ENCODE measurements at regions not wholly inside any gene's neighbourhood (a gene's known extent, or its start where the extent isn't known, plus 50 kb on each side); places are given as distances from the start of the nearest gene placed in this dataset.

DNA sequence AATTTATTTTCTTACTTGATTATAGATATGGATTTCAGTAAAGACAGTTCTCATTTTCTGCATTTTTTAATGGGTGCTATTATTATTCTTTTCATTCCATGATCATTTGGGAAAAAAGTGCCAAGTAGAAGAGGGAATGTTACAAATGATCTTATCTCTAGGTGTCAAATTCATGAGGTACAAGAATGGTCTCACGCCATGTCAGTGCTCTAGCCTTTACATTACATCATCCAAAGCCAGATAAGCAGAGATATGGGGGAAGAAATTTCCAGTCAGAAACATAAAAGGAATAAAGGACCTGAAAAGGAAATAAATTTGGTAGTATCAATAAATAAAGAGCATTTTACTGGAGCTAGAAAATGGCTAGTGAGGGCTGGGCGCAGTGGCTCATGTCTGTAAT lies 1544.2 kb upstream of the CDH6 start:
- no peak for TF ChIP-seq EP300 (IDR thresholded peaks at IDR 0.05; ENCODE audit: borderline replicate concordance)
- no peak for TF ChIP-seq TAF1 (IDR thresholded peaks at IDR 0.05; ENCODE audit: low read depth)
- no peak for TF ChIP-seq CEBPB (IDR thresholded peaks at IDR 0.05)
- TF ChIP-seq YY1 (IDR thresholded peaks at IDR 0.05; ENCODE audit: low read depth), result no peak
- no peak for TF ChIP-seq FOXM1 (IDR thresholded peaks at IDR 0.05; ENCODE audit: borderline replicate concordance, low read depth)
- no peak for TF ChIP-seq RAD21 (IDR thresholded peaks at IDR 0.05; ENCODE audit: low read depth)
- TF ChIP-seq, protein P1, sequence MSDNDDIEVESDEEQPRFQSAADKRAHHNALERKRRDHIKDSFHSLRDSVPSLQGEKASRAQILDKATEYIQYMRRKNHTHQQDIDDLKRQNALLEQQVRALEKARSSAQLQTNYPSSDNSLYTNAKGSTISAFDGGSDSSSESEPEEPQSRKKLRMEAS (IDR thresholded peaks at IDR 0.05), result no peak
- no peak for TF ChIP-seq EGR1 (IDR thresholded peaks at IDR 0.05)

DNA sequence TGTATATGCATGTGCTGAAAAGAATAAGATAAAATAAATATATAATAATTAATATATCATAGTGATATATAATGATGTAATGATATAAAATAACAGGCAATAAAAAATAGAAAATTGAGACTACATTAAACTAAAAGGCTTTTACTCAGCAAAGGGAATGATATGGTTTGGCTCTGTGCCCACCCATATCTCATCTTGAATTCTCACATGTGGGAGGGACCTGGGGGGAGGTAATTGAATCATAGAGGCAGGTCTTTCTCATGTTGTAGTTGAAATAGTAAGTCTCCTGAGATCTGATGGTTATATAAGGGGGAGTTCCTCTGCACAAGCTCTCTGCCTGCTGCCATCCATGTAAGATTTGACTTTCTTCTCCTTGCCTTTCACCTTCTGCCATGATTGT lies 1550.9 kb upstream of the CDH6 start:
- TF ChIP-seq TCF12 (IDR thresholded peaks at IDR 0.05; ENCODE audit: low read depth) (no peak), EGR1 (IDR thresholded peaks at IDR 0.05) (no peak), ZBTB7A (IDR thresholded peaks at IDR 0.05; ENCODE audit: low read depth) (no peak), FOXM1 (IDR thresholded peaks at IDR 0.05; ENCODE audit: borderline replicate concordance, low read depth) (no peak), EP300 (IDR thresholded peaks at IDR 0.05; ENCODE audit: borderline replicate concordance) (no peak), CEBPB (IDR thresholded peaks at IDR 0.05) (no peak), NFIC (IDR thresholded peaks at IDR 0.05) (no peak), RAD21 (IDR thresholded peaks at IDR 0.05; ENCODE audit: low read depth) (no peak), YY1 (IDR thresholded peaks at IDR 0.05; ENCODE audit: low read depth) (no peak), CREB1 (IDR thresholded peaks at IDR 0.05; ENCODE audit: low read depth) (no peak), TAF1 (IDR thresholded peaks at IDR 0.05; ENCODE audit: low read depth) (no peak), TEAD4 (IDR thresholded peaks at IDR 0.05) (no peak)
- TF ChIP-seq, protein P1 (IDR thresholded peaks at IDR 0.05), result no peak
- TF ChIP-seq, protein P2, sequence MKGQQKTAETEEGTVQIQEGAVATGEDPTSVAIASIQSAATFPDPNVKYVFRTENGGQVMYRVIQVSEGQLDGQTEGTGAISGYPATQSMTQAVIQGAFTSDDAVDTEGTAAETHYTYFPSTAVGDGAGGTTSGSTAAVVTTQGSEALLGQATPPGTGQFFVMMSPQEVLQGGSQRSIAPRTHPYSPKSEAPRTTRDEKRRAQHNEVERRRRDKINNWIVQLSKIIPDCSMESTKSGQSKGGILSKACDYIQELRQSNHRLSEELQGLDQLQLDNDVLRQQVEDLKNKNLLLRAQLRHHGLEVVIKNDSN (IDR thresholded peaks at IDR 0.05), result no peak
- TF ChIP-seq, protein P3, sequence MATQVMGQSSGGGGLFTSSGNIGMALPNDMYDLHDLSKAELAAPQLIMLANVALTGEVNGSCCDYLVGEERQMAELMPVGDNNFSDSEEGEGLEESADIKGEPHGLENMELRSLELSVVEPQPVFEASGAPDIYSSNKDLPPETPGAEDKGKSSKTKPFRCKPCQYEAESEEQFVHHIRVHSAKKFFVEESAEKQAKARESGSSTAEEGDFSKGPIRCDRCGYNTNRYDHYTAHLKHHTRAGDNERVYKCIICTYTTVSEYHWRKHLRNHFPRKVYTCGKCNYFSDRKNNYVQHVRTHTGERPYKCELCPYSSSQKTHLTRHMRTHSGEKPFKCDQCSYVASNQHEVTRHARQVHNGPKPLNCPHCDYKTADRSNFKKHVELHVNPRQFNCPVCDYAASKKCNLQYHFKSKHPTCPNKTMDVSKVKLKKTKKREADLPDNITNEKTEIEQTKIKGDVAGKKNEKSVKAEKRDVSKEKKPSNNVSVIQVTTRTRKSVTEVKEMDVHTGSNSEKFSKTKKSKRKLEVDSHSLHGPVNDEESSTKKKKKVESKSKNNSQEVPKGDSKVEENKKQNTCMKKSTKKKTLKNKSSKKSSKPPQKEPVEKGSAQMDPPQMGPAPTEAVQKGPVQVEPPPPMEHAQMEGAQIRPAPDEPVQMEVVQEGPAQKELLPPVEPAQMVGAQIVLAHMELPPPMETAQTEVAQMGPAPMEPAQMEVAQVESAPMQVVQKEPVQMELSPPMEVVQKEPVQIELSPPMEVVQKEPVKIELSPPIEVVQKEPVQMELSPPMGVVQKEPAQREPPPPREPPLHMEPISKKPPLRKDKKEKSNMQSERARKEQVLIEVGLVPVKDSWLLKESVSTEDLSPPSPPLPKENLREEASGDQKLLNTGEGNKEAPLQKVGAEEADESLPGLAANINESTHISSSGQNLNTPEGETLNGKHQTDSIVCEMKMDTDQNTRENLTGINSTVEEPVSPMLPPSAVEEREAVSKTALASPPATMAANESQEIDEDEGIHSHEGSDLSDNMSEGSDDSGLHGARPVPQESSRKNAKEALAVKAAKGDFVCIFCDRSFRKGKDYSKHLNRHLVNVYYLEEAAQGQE (IDR thresholded peaks at IDR 0.05; ENCODE audit: low read depth), result no peak

DNA sequence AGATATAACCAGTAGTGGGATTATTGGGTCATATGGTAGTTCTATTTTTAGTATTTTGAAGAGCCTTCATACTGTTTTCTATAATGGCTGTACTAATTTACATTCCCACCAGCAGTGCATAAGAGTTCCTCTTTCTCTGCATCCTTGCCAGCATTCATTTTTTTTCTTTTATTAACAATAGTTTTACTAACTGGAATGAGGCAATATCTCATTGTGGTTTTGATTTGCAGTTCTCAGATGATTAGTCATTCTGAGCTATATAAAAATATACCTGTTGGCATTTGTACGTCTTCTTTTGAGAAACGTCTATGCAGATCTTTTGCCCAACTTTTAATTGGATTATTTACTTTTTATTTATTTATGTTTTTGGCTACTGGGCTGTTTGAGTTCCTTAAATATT lies 1579.3 kb upstream of the CDH6 start:
- TF ChIP-seq, protein P2 (IDR thresholded peaks at IDR 0.05), result no peak
- TF ChIP-seq, protein P3 (IDR thresholded peaks at IDR 0.05; ENCODE audit: low read depth), result no peak
- no peak for TF ChIP-seq TEAD4 (IDR thresholded peaks at IDR 0.05)
- TF ChIP-seq EGR1 (IDR thresholded peaks at IDR 0.05), result no peak
- TF ChIP-seq NFIC (IDR thresholded peaks at IDR 0.05), result no peak
- TF ChIP-seq TAF1 (IDR thresholded peaks at IDR 0.05; ENCODE audit: low read depth), result no peak
- no peak for TF ChIP-seq FOXM1 (IDR thresholded peaks at IDR 0.05; ENCODE audit: borderline replicate concordance, low read depth)
- TF ChIP-seq CEBPB (IDR thresholded peaks at IDR 0.05), result no peak
- TF ChIP-seq, protein P1 (IDR thresholded peaks at IDR 0.05), result no peak
- no peak for TF ChIP-seq ZBTB7A (IDR thresholded peaks at IDR 0.05; ENCODE audit: low read depth)
- TF ChIP-seq TCF12 (IDR thresholded peaks at IDR 0.05; ENCODE audit: low read depth), result no peak
- no peak for TF ChIP-seq RAD21 (IDR thresholded peaks at IDR 0.05; ENCODE audit: low read depth)
- TF ChIP-seq CREB1 (IDR thresholded peaks at IDR 0.05; ENCODE audit: low read depth), result no peak
- no peak for TF ChIP-seq YY1 (IDR thresholded peaks at IDR 0.05; ENCODE audit: low read depth)
- no peak for TF ChIP-seq EP300 (IDR thresholded peaks at IDR 0.05; ENCODE audit: borderline replicate concordance)

DNA sequence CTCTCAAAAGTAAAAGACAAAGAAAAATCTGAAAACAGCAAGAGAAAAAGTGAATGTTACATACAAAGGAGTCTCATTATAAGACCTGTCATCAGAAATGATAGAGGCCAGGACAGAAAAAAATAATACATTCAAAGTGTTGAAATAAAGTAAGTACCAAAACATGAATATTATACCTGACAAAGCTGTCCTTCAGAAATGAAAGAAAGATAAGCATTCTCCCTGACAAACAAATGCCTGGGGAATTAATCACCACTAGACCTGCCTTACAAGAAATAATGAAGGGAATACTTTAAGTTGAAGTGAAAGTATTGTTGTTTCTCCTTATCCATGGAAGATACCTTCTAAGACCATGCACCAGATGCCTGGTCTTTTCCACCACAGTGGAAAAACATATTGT lies 1605.2 kb upstream of the CDH6 start:
- TF ChIP-seq TAF1 (IDR thresholded peaks at IDR 0.05; ENCODE audit: low read depth) (no peak), TCF12 (IDR thresholded peaks at IDR 0.05; ENCODE audit: low read depth) (no peak), FOXM1 (IDR thresholded peaks at IDR 0.05; ENCODE audit: borderline replicate concordance, low read depth) (no peak)

DNA sequence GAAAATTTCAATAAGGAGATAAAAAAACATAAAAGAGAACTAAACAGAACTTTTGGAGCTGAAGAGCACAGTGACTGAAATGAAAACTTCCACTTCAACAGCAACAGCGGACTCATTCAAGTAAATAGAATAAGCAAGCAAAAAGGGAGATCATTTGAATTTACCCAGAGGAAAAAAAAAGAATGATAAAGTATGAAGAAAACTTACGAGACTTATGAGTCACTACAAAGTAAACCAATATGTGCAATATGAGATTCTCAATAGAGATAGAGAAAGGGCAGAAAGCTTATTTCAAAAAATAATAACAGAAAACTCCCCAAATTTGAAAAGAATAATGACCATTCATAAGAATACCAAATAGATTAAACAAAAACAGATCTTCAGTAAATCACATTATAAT lies 1605.7 kb upstream of the CDH6 start:
- TF ChIP-seq FOXM1 (IDR thresholded peaks at IDR 0.05; ENCODE audit: borderline replicate concordance, low read depth), result no peak
- TF ChIP-seq, protein P1 (IDR thresholded peaks at IDR 0.05), result no peak
- TF ChIP-seq CREB1 (IDR thresholded peaks at IDR 0.05; ENCODE audit: low read depth), result no peak
- TF ChIP-seq, protein P2 (IDR thresholded peaks at IDR 0.05), result no peak
- TF ChIP-seq, protein P3 (IDR thresholded peaks at IDR 0.05; ENCODE audit: low read depth), result no peak
- TF ChIP-seq TAF1 (IDR thresholded peaks at IDR 0.05; ENCODE audit: low read depth), result no peak
- TF ChIP-seq TCF12 (IDR thresholded peaks at IDR 0.05; ENCODE audit: low read depth), result no peak
- no peak for TF ChIP-seq YY1 (IDR thresholded peaks at IDR 0.05; ENCODE audit: low read depth)
- TF ChIP-seq EP300 (IDR thresholded peaks at IDR 0.05; ENCODE audit: borderline replicate concordance), result no peak
- no peak for TF ChIP-seq TEAD4 (IDR thresholded peaks at IDR 0.05)
- no peak for TF ChIP-seq NFIC (IDR thresholded peaks at IDR 0.05)
- TF ChIP-seq ZBTB7A (IDR thresholded peaks at IDR 0.05; ENCODE audit: low read depth), result no peak
- no peak for TF ChIP-seq EGR1 (IDR thresholded peaks at IDR 0.05)
- no peak for TF ChIP-seq CEBPB (IDR thresholded peaks at IDR 0.05)

Measured in Ishikawa (cell line).